ENCODE measurements at regions not wholly inside any gene's neighbourhood (a gene's known extent, or its start where the extent isn't known, plus 50 kb on each side); places are given as distances from the start of the nearest gene placed in this dataset.

DNA sequence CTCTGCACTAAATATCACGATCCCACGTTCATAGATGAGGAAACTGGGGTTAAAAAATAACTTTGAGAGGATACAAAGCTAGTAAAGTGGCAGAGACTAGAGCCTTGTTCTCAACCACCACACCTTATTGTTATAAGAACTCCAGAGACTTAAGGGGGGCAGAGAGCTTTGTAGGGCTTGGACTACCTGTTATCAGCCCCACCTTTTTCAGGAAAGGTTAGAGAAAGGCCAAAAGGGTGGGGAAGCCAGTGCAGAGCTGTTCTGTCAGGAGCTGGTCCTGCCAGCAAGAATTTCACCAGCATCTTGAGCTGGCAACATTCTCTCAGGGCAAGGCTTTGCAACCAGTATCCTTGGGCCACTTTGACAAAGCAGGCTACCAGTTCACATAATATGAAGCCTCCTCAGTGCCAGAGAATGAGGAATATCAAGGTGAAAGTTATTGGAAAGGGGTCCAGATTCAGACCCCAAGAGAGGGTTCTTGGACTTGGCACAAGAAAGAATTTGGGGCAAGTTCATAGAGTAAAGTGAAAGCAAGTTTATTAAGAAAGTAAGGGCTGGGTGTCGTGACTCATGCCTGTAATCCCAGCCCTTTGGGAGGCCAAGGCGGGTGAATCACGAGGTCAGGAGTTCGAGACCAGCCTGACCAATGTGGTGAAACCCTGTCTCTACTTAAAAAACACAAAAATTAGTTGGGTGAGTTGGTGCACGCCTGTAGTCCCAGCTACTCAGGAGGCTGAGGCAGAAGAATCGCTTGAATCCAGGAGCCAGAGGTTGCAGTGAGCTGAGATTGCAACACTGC, 66.2 kb upstream of the CLINT1 start:
- no peak for DNase-seq

DNA sequence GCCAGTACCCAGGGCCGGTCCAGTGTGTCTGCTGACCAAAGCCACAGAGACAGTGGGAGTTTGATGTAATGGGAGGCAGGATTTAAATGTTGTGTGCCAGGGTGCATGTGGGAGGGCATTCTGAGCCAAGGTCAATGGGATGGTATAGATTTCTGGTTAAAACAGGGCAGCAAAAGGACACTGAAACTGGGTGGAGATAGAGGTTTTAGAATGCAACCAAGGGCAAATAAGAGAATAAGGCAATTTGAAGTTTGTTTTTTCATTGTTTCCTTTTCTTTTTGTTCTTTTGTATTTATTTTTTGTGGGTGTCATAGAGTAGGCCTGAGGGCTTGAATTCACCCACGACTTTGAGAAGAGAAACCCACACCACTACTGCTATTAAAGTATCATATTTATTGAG, 65.5 kb upstream of the CLINT1 start:
- DNase-seq = no peak

DNA sequence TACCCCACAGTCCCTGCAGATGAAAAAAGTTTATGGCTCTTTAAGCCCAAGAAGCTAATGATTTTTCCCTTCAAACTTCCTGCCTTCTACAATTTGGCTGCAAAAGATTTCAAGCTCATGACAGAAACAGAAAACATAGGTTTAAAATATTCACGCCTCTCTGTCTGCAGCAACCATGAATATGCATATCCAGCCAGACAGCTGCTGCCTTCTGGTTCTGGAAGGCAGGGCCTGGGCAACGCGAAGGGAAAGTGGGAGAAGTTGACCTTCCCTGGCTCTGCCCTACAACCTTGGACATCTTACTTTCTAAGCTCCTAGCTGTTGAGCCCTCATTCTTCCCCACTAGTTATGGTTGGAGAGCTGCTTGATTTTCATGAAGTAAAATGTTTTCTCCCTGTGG, 64.8 kb upstream of the CLINT1 start:
- DNase-seq = no peak

DNA sequence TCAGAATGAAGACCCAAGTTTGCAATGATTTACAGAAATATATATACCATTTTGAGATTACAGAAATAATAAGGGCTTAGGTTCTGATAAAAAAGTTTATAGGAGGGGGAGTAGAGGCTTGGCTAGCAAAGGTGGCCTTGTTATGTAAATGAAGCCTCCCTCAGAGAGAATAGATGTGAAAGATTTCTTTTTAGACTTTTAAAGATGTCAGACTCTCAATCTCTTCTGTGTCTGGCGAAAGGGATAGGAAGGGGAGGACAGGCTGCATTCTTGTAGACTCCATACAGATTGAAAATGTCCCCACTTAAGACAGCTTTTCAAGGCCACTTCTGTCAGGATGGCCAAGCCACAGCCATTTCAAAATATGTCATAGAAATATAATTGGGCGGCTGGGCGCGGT, 63.1 kb upstream of the CLINT1 start:
- DNase-seq = no peak

DNA sequence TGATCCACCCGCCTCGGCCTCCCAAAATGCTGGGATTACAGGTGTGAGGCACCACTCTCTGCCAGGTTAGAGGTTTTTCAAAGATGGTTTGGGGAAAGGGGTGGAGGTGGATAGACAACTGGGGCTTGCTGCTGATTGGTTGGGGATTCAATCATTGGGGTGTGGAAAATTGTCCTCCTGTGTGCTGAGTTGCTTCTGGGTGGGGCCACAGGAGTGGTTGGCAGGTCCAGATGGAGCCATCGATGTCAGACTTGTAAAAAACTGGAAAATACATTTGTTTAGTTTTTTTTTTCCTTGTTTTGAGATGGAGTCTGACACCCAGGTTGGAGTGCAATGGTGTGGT, 61.9 kb upstream of the CLINT1 start:
- no peak for DNase-seq

DNA sequence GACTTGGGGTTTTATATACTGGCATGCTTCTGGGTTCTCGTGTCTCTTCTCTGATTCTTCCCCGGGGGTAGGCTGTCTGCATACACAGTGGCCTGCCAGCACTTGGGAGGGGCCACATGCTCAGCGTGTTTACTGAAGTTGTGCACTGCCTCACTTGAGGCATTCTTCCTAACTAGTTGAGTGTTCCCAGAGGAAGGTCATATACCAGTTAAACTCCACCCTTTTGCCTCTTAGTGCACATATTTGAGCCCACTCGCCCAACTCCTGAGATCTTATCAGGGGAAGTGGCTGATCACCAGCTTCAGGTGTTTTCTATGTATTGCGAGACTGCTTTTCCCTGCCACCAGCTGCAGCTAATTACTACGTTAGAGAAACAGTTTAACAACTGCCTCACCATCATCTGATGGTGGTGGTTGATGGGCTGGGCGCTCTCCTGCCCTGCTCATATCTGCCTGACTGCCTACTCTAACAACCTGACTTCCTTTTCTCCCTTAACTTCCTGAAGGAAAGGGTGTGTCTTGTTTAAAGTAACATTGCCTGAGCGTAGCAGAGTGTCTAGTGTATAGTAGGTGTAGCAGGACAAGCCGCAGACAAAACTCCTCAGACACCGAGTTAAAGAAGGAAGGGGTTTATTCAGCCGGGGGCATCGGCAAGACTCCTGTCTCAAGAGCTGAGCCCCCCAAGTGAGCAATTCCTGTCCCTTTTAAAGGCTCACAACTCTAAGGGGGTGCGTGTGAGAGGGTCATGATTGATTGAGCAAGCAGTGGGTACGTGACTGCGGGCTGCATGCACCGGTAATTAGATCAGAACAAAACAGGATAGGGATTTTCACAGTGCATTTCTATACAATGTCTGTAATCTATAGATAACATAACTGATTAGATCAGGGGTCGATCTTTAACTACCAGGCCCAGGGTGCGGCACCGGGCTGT, 60.1 kb upstream of the CLINT1 start:
- DNase-seq = no peak

DNA sequence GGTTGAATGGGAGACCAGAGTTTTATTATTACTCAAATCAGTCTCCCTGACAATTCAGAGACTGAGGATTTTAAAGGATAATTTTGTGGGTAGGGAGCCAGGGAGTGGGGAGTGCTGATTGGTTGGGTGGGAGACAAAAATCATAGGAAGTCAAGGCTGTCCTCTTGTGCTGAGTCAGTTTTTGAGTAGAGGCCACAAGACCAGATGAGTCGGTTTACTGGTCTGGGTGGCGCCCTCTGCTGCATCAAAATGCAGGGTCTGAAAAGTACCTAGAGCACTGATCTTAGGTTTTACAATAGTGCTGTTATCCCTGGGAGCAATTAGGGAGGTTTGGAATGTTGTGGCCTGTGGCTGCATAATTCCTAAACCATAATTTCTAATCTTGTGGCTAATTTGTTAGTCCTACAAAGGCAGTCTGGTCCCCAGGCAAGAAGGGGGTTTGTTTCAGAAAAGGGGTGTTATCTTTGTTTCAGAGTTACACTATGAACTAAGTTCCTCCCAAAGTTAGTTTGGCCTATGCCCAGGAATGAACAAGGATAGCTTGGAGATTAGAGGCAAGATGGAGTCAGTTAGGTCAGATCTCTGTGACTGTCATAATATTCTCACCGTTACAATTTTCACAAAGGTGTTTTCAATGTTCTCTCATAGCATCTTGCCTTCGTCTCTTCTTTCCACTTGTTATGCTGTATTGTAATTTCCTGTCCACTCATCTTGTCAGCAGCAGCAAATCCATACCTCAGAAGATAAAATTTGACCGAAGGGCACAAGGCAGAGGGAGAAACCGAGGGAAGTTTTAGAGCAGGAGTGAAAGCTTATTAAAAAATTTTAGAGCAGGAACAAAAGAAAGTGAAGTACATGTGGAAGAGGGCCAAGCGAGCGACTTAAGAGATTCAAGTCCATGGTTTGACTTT, 59.2 kb upstream of the CLINT1 start:
- DNase-seq = peak; percentile 76

DNA sequence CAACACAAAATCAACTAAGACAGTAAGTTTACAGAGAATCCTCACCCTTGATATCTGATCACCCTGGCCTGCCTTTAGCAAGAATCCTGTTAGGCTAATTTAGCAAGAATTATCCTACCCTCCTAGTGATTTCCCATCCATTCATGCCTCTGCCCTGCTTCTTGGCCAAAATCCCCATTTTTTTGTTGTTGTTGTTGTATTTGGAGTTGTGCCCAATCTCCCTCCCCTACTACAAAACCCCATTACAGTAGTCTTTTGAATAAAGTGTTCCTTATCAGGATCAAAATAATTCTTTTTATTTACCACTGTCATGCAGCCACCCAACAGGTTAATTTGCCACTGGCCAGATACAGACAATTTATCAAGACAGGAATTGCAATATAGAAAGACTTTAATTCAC, 58.5 kb upstream of the CLINT1 start:
- no peak for DNase-seq

DNA sequence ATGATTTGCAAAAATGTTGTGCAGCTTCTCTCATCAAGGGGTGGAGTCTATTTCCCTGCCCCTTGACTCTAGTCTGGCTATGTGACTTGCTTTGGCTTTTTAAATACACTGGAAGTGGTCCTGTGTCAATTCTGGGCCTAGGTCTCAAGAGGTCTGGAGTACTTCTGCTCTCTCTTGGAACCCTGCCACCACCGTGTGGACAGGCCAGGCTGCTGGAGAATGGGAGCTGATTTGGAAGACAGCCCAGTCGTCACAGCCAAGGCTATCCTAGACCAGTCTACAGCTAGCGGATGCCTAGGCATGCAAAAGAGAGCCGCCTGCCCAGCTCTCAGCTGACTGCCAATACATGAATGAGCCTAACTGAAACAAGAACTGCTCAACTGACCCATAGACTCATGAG, 56.7 kb upstream of the CLINT1 start:
- DNase-seq = peak; percentile 90

DNA sequence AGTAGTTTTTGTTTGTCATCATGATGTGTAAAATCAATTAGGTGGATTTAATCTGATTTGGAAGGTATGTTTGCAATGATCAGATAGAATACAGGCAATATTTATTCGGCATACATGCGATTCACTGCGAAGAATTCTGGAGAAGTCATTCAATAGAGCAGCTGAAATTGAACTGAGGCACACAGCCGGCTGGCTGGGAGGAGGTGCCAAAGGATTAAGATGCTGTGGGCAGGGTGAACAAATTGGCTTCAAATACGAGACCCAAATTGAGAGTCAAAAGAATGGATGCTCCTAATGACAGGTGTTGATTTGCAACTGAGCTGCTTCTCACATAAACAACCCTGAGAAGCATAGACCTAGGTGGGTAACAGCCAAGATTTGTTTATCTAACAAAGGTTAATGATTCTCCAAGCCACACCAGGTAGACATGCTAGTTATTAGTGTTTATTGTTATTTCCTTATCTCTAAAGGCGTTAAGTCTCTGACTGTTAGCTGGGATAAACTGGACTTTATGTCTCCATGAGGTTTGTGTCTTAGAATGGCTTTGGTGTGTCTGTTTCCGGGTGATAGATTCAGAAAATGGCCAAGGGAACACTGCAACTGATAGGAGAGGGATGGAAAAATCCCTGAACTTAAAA, 55.3 kb upstream of the CLINT1 start:
- DNase-seq = no peak

DNA sequence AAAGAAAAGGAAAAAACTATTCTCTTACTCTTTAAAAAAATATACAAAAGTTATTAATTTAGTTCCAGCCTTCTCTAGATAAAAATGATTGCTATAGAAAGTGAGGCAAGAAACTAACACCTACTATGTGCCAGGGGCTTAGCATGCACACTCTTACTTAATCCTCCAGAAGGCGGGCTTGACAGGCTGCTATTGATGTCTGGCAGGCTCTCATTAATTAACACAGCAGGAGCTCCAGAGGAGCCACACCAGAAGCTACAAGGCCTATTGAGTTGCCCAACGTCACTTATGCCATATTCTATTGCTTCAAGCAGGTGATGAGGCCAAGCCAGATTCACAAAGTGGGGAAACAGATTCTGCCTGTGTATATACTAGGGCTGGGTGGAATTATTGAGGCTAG, 54.6 kb upstream of the CLINT1 start:
- DNase-seq = no peak

DNA sequence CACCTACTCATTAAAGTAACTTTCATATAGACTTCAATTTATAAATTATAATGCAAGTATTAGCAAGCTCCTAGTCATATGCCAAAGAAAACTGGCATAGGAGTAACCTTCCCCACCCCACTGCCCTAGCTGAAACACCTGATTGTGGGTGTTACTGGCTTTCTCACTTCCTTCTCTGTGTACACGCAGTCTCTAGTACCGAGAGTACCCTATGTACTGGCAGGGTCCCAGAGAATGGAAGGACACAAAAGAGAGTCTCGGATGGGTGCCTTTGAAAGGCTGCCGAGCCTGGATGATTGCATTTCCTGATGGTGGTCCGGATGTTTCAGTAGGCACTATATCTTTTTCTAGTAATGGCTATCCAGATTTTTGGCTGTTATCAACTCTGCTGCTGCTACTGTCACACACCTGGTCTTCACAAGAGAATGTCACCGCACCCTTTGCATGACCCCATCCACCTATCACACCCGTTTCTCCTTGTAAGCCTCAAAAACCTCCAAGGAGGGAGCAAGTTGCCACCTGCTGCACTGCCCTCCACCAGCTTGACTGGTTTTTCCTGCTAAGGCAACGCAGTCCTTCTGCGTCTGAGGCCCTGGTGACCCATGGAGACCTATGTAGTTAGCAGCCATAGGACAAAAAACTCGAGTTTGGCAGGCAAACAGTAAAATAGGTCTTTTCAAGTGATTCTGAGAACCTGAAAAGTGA, 53.8 kb upstream of the CLINT1 start:
- DNase-seq = no peak

DNA sequence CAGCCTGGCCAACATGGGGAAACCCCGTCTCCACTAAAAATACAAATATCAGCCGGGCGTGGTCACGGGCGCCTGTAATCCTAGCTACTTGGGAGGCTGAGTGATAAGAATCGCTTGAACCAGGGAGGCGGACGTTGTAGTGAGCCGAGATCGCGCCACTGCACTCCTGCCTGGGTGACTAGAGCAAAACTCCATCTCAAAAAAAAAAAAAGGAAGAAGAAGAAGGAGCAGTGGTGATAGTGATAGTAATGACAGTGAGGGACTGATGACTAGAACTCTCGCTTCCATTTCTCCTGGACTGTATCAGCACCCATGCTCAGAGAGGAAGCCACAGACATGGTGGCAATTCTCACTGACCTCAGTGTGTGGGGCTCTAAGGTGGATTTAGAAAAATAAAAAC, 52.6 kb upstream of the CLINT1 start:
- DNase-seq = no peak
